ENCODE measurements at regions not wholly inside any gene's neighbourhood (a gene's known extent, or its start where the extent isn't known, plus 50 kb on each side); places are given as distances from the start of the nearest gene placed in this dataset.

DNA sequence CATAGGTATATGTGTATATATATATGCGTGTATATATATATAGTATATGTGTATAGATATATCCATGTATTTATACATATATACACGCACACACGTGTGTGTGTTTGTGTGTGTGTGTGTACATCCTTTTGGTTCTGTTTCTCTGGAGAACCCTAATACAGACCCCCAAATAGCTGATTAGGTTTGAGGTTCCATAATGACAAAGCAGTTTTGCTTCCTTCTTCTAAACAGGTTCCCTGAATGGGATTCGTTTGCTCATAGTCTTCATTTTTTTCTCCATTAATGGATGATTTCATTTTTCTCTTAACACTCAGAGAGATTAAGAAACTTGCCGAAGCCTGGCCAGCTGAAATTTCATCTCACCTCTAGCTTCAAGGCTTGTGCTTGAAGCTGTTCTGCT is 234.0 kb upstream of the BCOR start:
- no peak overlapping the region for H3K4me3 ChIP-seq (ENCODE audit: low read length)
- H3K9me2 ChIP-seq (replicated peaks; ENCODE audit: insufficient read depth, low read length), result no peaks in the 10 kb centered on the region
- H4K20me1 ChIP-seq (ENCODE audit: insufficient read depth, low read depth, low read length), result no peaks in the 10 kb centered on the region
- H3K79me2 ChIP-seq (ENCODE audit: low read length), result no peaks in the 10 kb centered on the region
- H3K4me2 ChIP-seq (ENCODE audit: low read depth, low read length, poor library complexity, severe bottlenecking), result no peak overlapping the region
- no peaks in the 10 kb centered on the region for H3K9me3 ChIP-seq (ENCODE audit: low read length)
- no peaks in the 10 kb centered on the region for H3K27me3 ChIP-seq (ENCODE audit: low read length)
- H3K9ac ChIP-seq (ENCODE audit: low read length), result no peak overlapping the region
- no peaks in the 10 kb centered on the region for H3K4me1 ChIP-seq (ENCODE audit: low read length)
- H2AFZ ChIP-seq (ENCODE audit: low read length), result no peak overlapping the region
- DNase-seq, result no peak
- H3K36me3 ChIP-seq (ENCODE audit: insufficient read depth, low read length), result no peaks in the 10 kb centered on the region
- H3K27ac ChIP-seq (ENCODE audit: low read length), result no peak overlapping the region

GRCh38 chrX:40331353-40331752 is 233.6 kb upstream of the BCOR start:
- Histone ChIP-seq H3K9me2 (replicated peaks; ENCODE audit: insufficient read depth, low read length) (no peaks in the 10 kb centered on the region), H3K27ac (ENCODE audit: low read length) (no peak overlapping the region), H3K36me3 (ENCODE audit: insufficient read depth, low read length) (no peaks in the 10 kb centered on the region), H3K9ac (ENCODE audit: low read length) (no peak overlapping the region), H2AFZ (ENCODE audit: low read length) (no peak overlapping the region), H3K4me1 (ENCODE audit: low read length) (no peaks in the 10 kb centered on the region), H4K20me1 (ENCODE audit: insufficient read depth, low read depth, low read length) (no peaks in the 10 kb centered on the region), H3K4me2 (ENCODE audit: low read depth, low read length, poor library complexity, severe bottlenecking) (no peak overlapping the region), H3K79me2 (ENCODE audit: low read length) (no peaks in the 10 kb centered on the region), H3K9me3 (ENCODE audit: low read length) (no peaks in the 10 kb centered on the region), H3K4me3 (ENCODE audit: low read length) (no peak overlapping the region), H3K27me3 (ENCODE audit: low read length) (no peaks in the 10 kb centered on the region)
- DNase-seq, result no peak

DNA sequence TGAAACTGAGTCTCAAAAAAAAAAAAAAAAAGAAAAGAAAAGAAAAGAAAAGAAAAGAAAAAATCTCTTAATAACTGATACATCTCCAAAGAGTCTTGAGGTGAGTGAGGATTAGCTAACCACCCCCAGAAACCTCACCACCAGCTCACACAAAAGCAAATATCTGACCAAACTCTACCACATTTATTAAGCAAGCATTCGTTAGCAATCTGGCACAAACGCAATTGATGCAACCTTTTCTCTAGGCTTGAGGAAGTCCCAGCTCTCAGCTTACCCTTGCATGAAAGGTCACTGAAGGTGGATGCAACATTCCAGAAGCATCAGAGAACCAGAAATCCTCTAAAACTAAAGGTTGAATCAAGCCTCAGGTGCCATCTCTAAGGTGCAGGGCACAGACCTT is 231.9 kb upstream of the BCOR start:
- no peaks in the 10 kb centered on the region for H3K36me3 ChIP-seq (ENCODE audit: insufficient read depth, low read length)
- no peak overlapping the region for H3K4me3 ChIP-seq (ENCODE audit: low read length)
- H3K4me2 ChIP-seq (ENCODE audit: low read depth, low read length, poor library complexity, severe bottlenecking), result no peak overlapping the region
- H3K4me1 ChIP-seq (ENCODE audit: low read length), result no peaks in the 10 kb centered on the region
- no peak for DNase-seq
- no peaks in the 10 kb centered on the region for H3K27me3 ChIP-seq (ENCODE audit: low read length)
- H4K20me1 ChIP-seq (ENCODE audit: insufficient read depth, low read depth, low read length), result no peaks in the 10 kb centered on the region
- no peaks in the 10 kb centered on the region for H3K9me2 ChIP-seq (replicated peaks; ENCODE audit: insufficient read depth, low read length)
- H2AFZ ChIP-seq (ENCODE audit: low read length), result no peak overlapping the region
- no peak overlapping the region for H3K9ac ChIP-seq (ENCODE audit: low read length)
- no peaks in the 10 kb centered on the region for H3K79me2 ChIP-seq (ENCODE audit: low read length)
- H3K27ac ChIP-seq (ENCODE audit: low read length), result no peak overlapping the region
- no peaks in the 10 kb centered on the region for H3K9me3 ChIP-seq (ENCODE audit: low read length)

- H3K27ac ChIP-seq (ENCODE audit: low read length), result no peak overlapping the region
- no peaks in the 10 kb centered on the region for H3K9me3 ChIP-seq (ENCODE audit: low read length)
- H2AFZ ChIP-seq (ENCODE audit: low read length), result no peak overlapping the region
- H3K4me2 ChIP-seq (ENCODE audit: low read depth, low read length, poor library complexity, severe bottlenecking), result no peak overlapping the region
- H3K36me3 ChIP-seq (ENCODE audit: insufficient read depth, low read length), result no peaks in the 10 kb centered on the region
- no peak overlapping the region for H3K4me3 ChIP-seq (ENCODE audit: low read length)
- DNase-seq, result no peak
- no peaks in the 10 kb centered on the region for H3K4me1 ChIP-seq (ENCODE audit: low read length)
- no peaks in the 10 kb centered on the region for H4K20me1 ChIP-seq (ENCODE audit: insufficient read depth, low read depth, low read length)
- H3K9ac ChIP-seq (ENCODE audit: low read length), result no peak overlapping the region
- H3K27me3 ChIP-seq (ENCODE audit: low read length), result no peaks in the 10 kb centered on the region
- no peaks in the 10 kb centered on the region for H3K79me2 ChIP-seq (ENCODE audit: low read length)
- no peaks in the 10 kb centered on the region for H3K9me2 ChIP-seq (replicated peaks; ENCODE audit: insufficient read depth, low read length)
Observed at GRCh38 chrX:40327085-40327484, 229.3 kb upstream of the BCOR start.

- H3K27me3 ChIP-seq (ENCODE audit: low read length), result peaks cover 2% of the 10 kb centered on the region; the same call in 1 of the 2 replicates
- H3K9ac ChIP-seq (ENCODE audit: low read length), result no peak overlapping the region
- H3K27ac ChIP-seq (ENCODE audit: low read length), result no peak overlapping the region
- H3K4me2 ChIP-seq (ENCODE audit: low read depth, low read length, poor library complexity, severe bottlenecking), result no peak overlapping the region
- no peak overlapping the region for H2AFZ ChIP-seq (ENCODE audit: low read length)
- no peaks in the 10 kb centered on the region for H3K9me3 ChIP-seq (ENCODE audit: low read length)
- H3K4me1 ChIP-seq (ENCODE audit: low read length), result no peaks in the 10 kb centered on the region
- no peaks in the 10 kb centered on the region for H3K36me3 ChIP-seq (ENCODE audit: insufficient read depth, low read length)
- no peak for DNase-seq
- H3K9me2 ChIP-seq (replicated peaks; ENCODE audit: insufficient read depth, low read length), result no peaks in the 10 kb centered on the region
- no peak overlapping the region for H3K4me3 ChIP-seq (ENCODE audit: low read length)
- H4K20me1 ChIP-seq (ENCODE audit: insufficient read depth, low read depth, low read length), result no peaks in the 10 kb centered on the region
- no peaks in the 10 kb centered on the region for H3K79me2 ChIP-seq (ENCODE audit: low read length)
Observed at GRCh38 chrX:40326186-40326965, 228.6 kb upstream of the BCOR start.

GRCh38 chrX:40325161-40325560 is 227.4 kb upstream of the BCOR start:
- Histone ChIP-seq H4K20me1 (ENCODE audit: insufficient read depth, low read depth, low read length) (no peaks in the 10 kb centered on the region), H3K9ac (ENCODE audit: low read length) (no peak overlapping the region), H3K9me2 (replicated peaks; ENCODE audit: insufficient read depth, low read length) (no peaks in the 10 kb centered on the region), H3K27ac (ENCODE audit: low read length) (no peak overlapping the region), H3K36me3 (ENCODE audit: insufficient read depth, low read length) (no peaks in the 10 kb centered on the region), H2AFZ (ENCODE audit: low read length) (no peak overlapping the region), H3K4me2 (ENCODE audit: low read depth, low read length, poor library complexity, severe bottlenecking) (no peak overlapping the region), H3K4me3 (ENCODE audit: low read length) (no peak overlapping the region), H3K27me3 (ENCODE audit: low read length) (peaks cover 4% of the 10 kb centered on the region; the same call in 1 of the 2 replicates), H3K9me3 (ENCODE audit: low read length) (no peaks in the 10 kb centered on the region; the same call in 1 of the 2 replicates), H3K4me1 (ENCODE audit: low read length) (no peaks in the 10 kb centered on the region), H3K79me2 (ENCODE audit: low read length) (no peaks in the 10 kb centered on the region)
- no peak for DNase-seq

GRCh38 chrX:40323977-40324376 is 226.2 kb upstream of the BCOR start:
- H3K4me1 ChIP-seq (ENCODE audit: low read length), result no peaks in the 10 kb centered on the region
- no peak overlapping the region for H3K27ac ChIP-seq (ENCODE audit: low read length)
- no peaks in the 10 kb centered on the region for H3K79me2 ChIP-seq (ENCODE audit: low read length)
- no peaks in the 10 kb centered on the region for H4K20me1 ChIP-seq (ENCODE audit: insufficient read depth, low read depth, low read length)
- DNase-seq, result no peak
- no peak overlapping the region for H3K4me2 ChIP-seq (ENCODE audit: low read depth, low read length, poor library complexity, severe bottlenecking)
- no peak overlapping the region for H3K4me3 ChIP-seq (ENCODE audit: low read length)
- no peaks in the 10 kb centered on the region; the same call in 1 of the 2 replicates for H3K9me3 ChIP-seq (ENCODE audit: low read length)
- H3K36me3 ChIP-seq (ENCODE audit: insufficient read depth, low read length), result no peaks in the 10 kb centered on the region
- no peaks in the 10 kb centered on the region for H3K9me2 ChIP-seq (replicated peaks; ENCODE audit: insufficient read depth, low read length)
- no peak overlapping the region for H2AFZ ChIP-seq (ENCODE audit: low read length)
- peaks cover 4% of the 10 kb centered on the region; the same call in 1 of the 2 replicates for H3K27me3 ChIP-seq (ENCODE audit: low read length)
- H3K9ac ChIP-seq (ENCODE audit: low read length), result no peak overlapping the region

GRCh38 chrX:40320819-40321218 is 223.1 kb upstream of the BCOR start:
- no peaks in the 10 kb centered on the region; the same call in 1 of the 2 replicates for H3K9me3 ChIP-seq (ENCODE audit: low read length)
- no peak overlapping the region for H3K4me2 ChIP-seq (ENCODE audit: low read depth, low read length, poor library complexity, severe bottlenecking)
- no peak overlapping the region for H3K9ac ChIP-seq (ENCODE audit: low read length)
- H3K27me3 ChIP-seq (ENCODE audit: low read length), result peaks cover 4% of the 10 kb centered on the region; the same call in 1 of the 2 replicates
- no peaks in the 10 kb centered on the region for H4K20me1 ChIP-seq (ENCODE audit: insufficient read depth, low read depth, low read length)
- no peak overlapping the region for H2AFZ ChIP-seq (ENCODE audit: low read length)
- H3K36me3 ChIP-seq (ENCODE audit: insufficient read depth, low read length), result no peaks in the 10 kb centered on the region
- H3K4me1 ChIP-seq (ENCODE audit: low read length), result no peaks in the 10 kb centered on the region
- H3K9me2 ChIP-seq (replicated peaks; ENCODE audit: insufficient read depth, low read length), result no peaks in the 10 kb centered on the region
- H3K4me3 ChIP-seq (ENCODE audit: low read length), result no peak overlapping the region
- no peak for DNase-seq
- no peak overlapping the region for H3K27ac ChIP-seq (ENCODE audit: low read length)
- no peaks in the 10 kb centered on the region for H3K79me2 ChIP-seq (ENCODE audit: low read length)

All from Karpas-422 (cell line).